Esophagus squamous epithelium (tissue), 4 donors: ENCODE measurements at regions not wholly inside any gene's neighbourhood (a gene's known extent, or its start where the extent isn't known, plus 50 kb on each side); places are given as distances from the start of the nearest gene placed in this dataset.

Experiments used
- POLR2A ChIP-seq, 4 donors: fragments of 450-650 bp; IDR thresholded peaks; one replicate each; pipeline ENCODE4 v1.6.1; 2017; ENCODE audit warnings: antibody characterized with exemption in 4 of 4, mild to moderate bottlenecking in 4 of 4, moderate library complexity in 3 of 4
- TF ChIP-seq, protein P1 (sequence below), 6 experiments: fragments of 450-650 bp in 4 of 6; fragments of 200-600 bp in 2 of 6; sonication (generic) in 2 of 6; IDR thresholded peaks; one replicate each; pipeline ENCODE4 v1.5.1; 2016 to 2019; ENCODE audit warnings: antibody characterized with exemption in 6 of 6, mild to moderate bottlenecking in 4 of 6, moderate library complexity in 4 of 6

DNA sequence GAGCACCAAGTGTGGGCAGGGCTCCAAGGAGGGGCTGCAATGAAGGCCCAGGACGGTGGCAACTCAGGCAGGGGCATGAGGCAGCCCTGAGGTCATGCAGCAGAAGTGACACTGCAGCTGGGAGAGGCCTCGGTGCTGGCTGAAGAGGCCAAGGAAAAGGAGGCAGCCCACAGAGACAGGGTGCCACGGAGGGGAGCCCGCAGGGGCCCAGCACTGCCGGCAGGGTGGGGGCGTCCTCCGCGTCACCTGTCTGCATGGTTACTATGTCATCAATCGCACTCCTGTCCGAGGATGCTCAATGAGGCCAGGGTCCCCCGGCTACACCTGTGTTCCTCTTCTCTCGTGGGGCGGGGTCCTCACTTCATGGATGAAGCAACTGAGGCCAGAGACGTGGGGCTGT, 123.1 kb downstream of the TUBA3C start:
- TF ChIP-seq, protein P1, sequence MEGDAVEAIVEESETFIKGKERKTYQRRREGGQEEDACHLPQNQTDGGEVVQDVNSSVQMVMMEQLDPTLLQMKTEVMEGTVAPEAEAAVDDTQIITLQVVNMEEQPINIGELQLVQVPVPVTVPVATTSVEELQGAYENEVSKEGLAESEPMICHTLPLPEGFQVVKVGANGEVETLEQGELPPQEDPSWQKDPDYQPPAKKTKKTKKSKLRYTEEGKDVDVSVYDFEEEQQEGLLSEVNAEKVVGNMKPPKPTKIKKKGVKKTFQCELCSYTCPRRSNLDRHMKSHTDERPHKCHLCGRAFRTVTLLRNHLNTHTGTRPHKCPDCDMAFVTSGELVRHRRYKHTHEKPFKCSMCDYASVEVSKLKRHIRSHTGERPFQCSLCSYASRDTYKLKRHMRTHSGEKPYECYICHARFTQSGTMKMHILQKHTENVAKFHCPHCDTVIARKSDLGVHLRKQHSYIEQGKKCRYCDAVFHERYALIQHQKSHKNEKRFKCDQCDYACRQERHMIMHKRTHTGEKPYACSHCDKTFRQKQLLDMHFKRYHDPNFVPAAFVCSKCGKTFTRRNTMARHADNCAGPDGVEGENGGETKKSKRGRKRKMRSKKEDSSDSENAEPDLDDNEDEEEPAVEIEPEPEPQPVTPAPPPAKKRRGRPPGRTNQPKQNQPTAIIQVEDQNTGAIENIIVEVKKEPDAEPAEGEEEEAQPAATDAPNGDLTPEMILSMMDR (IDR thresholded peaks at IDR 0.05): no peak
- no peak for TF ChIP-seq POLR2A (IDR thresholded peaks at IDR 0.05)
